ENCODE measurements at regions not wholly inside any gene's neighbourhood (a gene's known extent, or its start where the extent isn't known, plus 50 kb on each side); places are given as distances from the start of the nearest gene placed in this dataset.

DNA sequence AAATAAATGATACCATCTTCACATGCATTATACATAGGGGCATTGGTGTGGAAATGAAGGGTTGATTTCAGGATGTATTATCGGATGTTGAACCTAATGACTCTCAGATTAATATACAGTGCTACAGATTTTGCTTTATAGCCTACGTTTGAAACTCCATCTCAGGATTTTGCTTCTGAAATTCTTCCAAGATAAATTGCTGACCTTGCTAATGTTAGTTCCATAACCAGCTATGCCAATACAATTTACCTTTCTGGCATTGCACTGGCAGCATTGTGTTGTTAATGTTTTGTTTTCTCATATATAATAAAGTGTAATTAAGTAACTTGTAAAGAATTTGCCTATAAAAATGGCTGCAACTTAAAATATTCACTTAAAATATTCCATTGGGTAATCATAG lies 350.1 kb downstream of the CHRM3 start:
- Histone ChIP-seq H3K9me3 (replicated peaks; ENCODE audit: control insufficient read depth, insufficient read depth, low read depth, low read length) (0 out of 2 replicates have a peak, but pooled peaks cover 2% of the 10 kb centered on the region), H3K4me1 (replicated peaks in 1 of 2; ENCODE audit: control insufficient read depth in 2 of 2, insufficient read depth in 2 of 2, low read length in 2 of 2) (no peaks in the 10 kb centered on the region), H3K4me3 (no peak overlapping the region), H3K9me1 (ENCODE audit: control insufficient read depth, insufficient read depth, low read length) (no peaks in the 10 kb centered on the region), H3K27me3 (ENCODE audit: control insufficient read depth in 2 of 2, insufficient read depth in 2 of 2, low read length in 2 of 2) (no peaks in the 10 kb centered on the region), H3K9ac (ENCODE audit: insufficient read depth in 1 of 2, low read depth in 2 of 2, low read length in 2 of 2) (no peak overlapping the region), H4K20me1 (replicated peaks; ENCODE audit: control insufficient read depth, insufficient read depth, low read length) (no peaks in the 10 kb centered on the region), H3K4me2 (ENCODE audit: insufficient read depth, low read length) (no peak overlapping the region), H3K27ac (ENCODE audit: extremely low read depth, low read depth, low read length) (no peak overlapping the region), H3K36me3 (ENCODE audit: control insufficient read depth, insufficient read depth, low read length) (no peaks in the 10 kb centered on the region), H2AFZ (ENCODE audit: low read depth, low read length) (no peak overlapping the region), H3K79me2 (ENCODE audit: control insufficient read depth, insufficient read depth, low read length) (no peaks in the 10 kb centered on the region)
- no TSS peak for BruUV-seq (replicated peaks)
- TF ChIP-seq MAFF (IDR thresholded peaks at IDR 0.05; ENCODE audit: low read length) (peak; percentile 83), C11orf30 (IDR thresholded peaks at IDR 0.05; ENCODE audit: low read depth) (peak; percentile 25; the same call in 1 of the 2 replicates), MAFK (IDR thresholded peaks at IDR 0.05; ENCODE audit: low read length) (peak; percentile 83), TCF3 (CRISPR knock-in tag; IDR thresholded peaks at IDR 0.05) (no peak), ETV6 (IDR thresholded peaks at IDR 0.05; ENCODE audit: borderline replicate concordance in 1 of 2, low read depth in 2 of 2, low read length in 1 of 2) (no peak), ETV6 (CRISPR knock-in tag; IDR thresholded peaks at IDR 0.05; ENCODE audit: borderline replicate concordance) (no peak), ZNF316 (IDR thresholded peaks at IDR 0.05) (peak; percentile 71), ZNF696 (CRISPR knock-in tag; conservative IDR thresholded peaks at IDR 0.05) (no peak), MAFG (tag; conservative IDR thresholded peaks at IDR 0.05) (peak; percentile 55)
- ChIA-PET POLR2A (no interaction called here), CTCF (ENCODE audit: low intra/inter-chr PET ratio) (no interaction called here)
- DNase-seq (ENCODE audit: extremely low read depth in 1 of 4, low spot score in 3 of 4) (no peak), FAIRE-seq (no peak), ATAC-seq (no peak)
- WGBS (ENCODE audit: insufficient coverage, low coverage, missing lambda C conversion rate) = 0% methylated on average over 2 of the region's 2 CpGs
- intact Hi-C loops (cut with micrococcal nuclease) = no loop called here
- in situ Hi-C loops (cut with MboI) = no loop called here

GRCh38 chr1:239739375-239739774 lies 352.3 kb upstream of the FMN2 start:
- Histone ChIP-seq H3K9me1 (ENCODE audit: control insufficient read depth, insufficient read depth, low read length) (no peaks in the 10 kb centered on the region), H3K79me2 (ENCODE audit: control insufficient read depth, insufficient read depth, low read length) (no peaks in the 10 kb centered on the region), H3K4me1 (replicated peaks in 1 of 2; ENCODE audit: control insufficient read depth in 2 of 2, insufficient read depth in 2 of 2, low read length in 2 of 2) (no peaks in the 10 kb centered on the region), H4K20me1 (replicated peaks; ENCODE audit: control insufficient read depth, insufficient read depth, low read length) (no peaks in the 10 kb centered on the region), H3K27ac (ENCODE audit: extremely low read depth, low read depth, low read length) (no peak overlapping the region), H2AFZ (ENCODE audit: low read depth, low read length) (no peak overlapping the region), H3K27me3 (ENCODE audit: control insufficient read depth in 2 of 2, insufficient read depth in 2 of 2, low read length in 2 of 2) (no peaks in the 10 kb centered on the region), H3K9ac (ENCODE audit: insufficient read depth in 1 of 2, low read depth in 2 of 2, low read length in 2 of 2) (no peak overlapping the region), H3K4me3 (no peak overlapping the region), H3K9me3 (replicated peaks; ENCODE audit: control insufficient read depth, insufficient read depth, low read depth, low read length) (peaks cover 2% of the 10 kb centered on the region; the same call in 1 of the 2 replicates), H3K36me3 (ENCODE audit: control insufficient read depth, insufficient read depth, low read length) (no peaks in the 10 kb centered on the region), H3K4me2 (ENCODE audit: insufficient read depth, low read length) (no peak overlapping the region)
- no TSS peak for BruUV-seq (replicated peaks)
- POLR2A ChIA-PET = no interaction called here
- 5% methylated on average over 2 of the region's 2 CpGs for WGBS (ENCODE audit: insufficient coverage, low coverage, missing lambda C conversion rate)
- DNase-seq (ENCODE audit: extremely low read depth in 1 of 4, low spot score in 3 of 4) = no peak
- intact Hi-C loops (cut with micrococcal nuclease) = no loop called here
- no peak for ATAC-seq
- CTCF ChIA-PET (ENCODE audit: low intra/inter-chr PET ratio) = no interaction called here
- in situ Hi-C loops (cut with MboI) = no loop called here
- FAIRE-seq = no peak
- no peak for TF ChIP-seq SOX6 (IDR thresholded peaks at IDR 0.05)
- TF ChIP-seq TSC22D4 (tag; IDR thresholded peaks at IDR 0.05) = no peak
- no peak for TF ChIP-seq CEBPZ (IDR thresholded peaks at IDR 0.05; ENCODE audit: borderline replicate concordance, low read depth, low read length)
- TF ChIP-seq MTF1 (CRISPR knock-in tag; IDR thresholded peaks at IDR 0.05; ENCODE audit: borderline replicate concordance) = no peak
- TF ChIP-seq MECOM (CRISPR knock-in tag; IDR thresholded peaks at IDR 0.05) = no peak
- no peak for TF ChIP-seq ZNF239 (CRISPR knock-in tag; IDR thresholded peaks at IDR 0.05)

Measured in K562 (cell line).